HL-60 (cell line): ENCODE measurements at regions not wholly inside any gene's neighbourhood (a gene's known extent, or its start where the extent isn't known, plus 50 kb on each side); places are given as distances from the start of the nearest gene placed in this dataset.

ENCODE experiments used
- GABPA ChIP-seq: IDR thresholded peaks from 2 replicates; pipeline ENCODE4 v1.6.1; 2012; ENCODE audit warnings: low read depth
- SPI1 ChIP-seq: IDR thresholded peaks from 2 replicates; pipeline ENCODE4 v1.6.1; 2012; ENCODE audit warnings: low read depth, mild to moderate bottlenecking, borderline replicate concordance
- TF ChIP-seq, protein P1 (sequence below): IDR thresholded peaks from one replicate; pipeline ENCODE4 v1.5.1; 2011; ENCODE audit warnings: low read length, control low read depth, inconsistent platforms; ENCODE audit not compliant: insufficient read depth
- TF ChIP-seq, protein P2 (sequence below): IDR thresholded peaks from 2 replicates; pipeline ENCODE4 v1.6.1; 2012; ENCODE audit warnings: low read depth; ENCODE audit not compliant: insufficient replicate concordance

DNA sequence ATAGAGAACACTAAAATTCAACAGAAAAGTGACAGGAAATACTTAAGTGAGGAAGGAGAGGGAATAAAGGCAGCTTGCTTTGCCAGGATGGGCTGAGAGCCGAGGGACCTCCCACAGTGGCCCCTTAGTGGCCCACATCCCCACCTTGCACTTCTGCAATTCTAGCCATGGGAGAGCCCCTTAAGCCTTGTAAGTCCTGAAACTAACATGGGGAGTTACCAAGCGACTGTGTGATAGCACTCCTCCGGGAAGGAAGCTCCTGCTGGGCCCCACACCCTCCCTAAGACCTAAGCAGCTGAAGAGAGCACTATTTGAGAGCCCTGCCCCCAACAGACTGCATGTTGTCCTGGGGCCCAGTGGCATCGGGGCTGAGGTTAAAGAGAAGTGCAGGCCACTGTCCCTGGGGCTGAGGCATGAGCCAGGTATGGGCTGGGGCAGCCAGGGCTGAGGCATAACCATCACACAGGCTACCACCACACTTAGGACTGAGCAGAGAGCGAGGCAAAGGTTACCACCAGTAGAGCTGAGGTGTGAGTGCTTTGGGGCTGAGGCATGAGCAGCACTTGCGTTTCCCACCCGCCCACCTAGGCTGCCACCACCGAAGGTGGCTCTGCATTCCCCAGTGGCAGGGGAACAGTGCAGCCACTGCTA is 301.8 kb upstream of the TRPC7 start:
- TF ChIP-seq, protein P1, sequence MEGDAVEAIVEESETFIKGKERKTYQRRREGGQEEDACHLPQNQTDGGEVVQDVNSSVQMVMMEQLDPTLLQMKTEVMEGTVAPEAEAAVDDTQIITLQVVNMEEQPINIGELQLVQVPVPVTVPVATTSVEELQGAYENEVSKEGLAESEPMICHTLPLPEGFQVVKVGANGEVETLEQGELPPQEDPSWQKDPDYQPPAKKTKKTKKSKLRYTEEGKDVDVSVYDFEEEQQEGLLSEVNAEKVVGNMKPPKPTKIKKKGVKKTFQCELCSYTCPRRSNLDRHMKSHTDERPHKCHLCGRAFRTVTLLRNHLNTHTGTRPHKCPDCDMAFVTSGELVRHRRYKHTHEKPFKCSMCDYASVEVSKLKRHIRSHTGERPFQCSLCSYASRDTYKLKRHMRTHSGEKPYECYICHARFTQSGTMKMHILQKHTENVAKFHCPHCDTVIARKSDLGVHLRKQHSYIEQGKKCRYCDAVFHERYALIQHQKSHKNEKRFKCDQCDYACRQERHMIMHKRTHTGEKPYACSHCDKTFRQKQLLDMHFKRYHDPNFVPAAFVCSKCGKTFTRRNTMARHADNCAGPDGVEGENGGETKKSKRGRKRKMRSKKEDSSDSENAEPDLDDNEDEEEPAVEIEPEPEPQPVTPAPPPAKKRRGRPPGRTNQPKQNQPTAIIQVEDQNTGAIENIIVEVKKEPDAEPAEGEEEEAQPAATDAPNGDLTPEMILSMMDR, result no peak
- no peak for TF ChIP-seq GABPA
- TF ChIP-seq, protein P2, sequence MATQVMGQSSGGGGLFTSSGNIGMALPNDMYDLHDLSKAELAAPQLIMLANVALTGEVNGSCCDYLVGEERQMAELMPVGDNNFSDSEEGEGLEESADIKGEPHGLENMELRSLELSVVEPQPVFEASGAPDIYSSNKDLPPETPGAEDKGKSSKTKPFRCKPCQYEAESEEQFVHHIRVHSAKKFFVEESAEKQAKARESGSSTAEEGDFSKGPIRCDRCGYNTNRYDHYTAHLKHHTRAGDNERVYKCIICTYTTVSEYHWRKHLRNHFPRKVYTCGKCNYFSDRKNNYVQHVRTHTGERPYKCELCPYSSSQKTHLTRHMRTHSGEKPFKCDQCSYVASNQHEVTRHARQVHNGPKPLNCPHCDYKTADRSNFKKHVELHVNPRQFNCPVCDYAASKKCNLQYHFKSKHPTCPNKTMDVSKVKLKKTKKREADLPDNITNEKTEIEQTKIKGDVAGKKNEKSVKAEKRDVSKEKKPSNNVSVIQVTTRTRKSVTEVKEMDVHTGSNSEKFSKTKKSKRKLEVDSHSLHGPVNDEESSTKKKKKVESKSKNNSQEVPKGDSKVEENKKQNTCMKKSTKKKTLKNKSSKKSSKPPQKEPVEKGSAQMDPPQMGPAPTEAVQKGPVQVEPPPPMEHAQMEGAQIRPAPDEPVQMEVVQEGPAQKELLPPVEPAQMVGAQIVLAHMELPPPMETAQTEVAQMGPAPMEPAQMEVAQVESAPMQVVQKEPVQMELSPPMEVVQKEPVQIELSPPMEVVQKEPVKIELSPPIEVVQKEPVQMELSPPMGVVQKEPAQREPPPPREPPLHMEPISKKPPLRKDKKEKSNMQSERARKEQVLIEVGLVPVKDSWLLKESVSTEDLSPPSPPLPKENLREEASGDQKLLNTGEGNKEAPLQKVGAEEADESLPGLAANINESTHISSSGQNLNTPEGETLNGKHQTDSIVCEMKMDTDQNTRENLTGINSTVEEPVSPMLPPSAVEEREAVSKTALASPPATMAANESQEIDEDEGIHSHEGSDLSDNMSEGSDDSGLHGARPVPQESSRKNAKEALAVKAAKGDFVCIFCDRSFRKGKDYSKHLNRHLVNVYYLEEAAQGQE, result no peak
- TF ChIP-seq SPI1, result no peak
